GM18520 (cell line): ENCODE measurements at regions not wholly inside any gene's neighbourhood (a gene's known extent, or its start where the extent isn't known, plus 50 kb on each side); places are given as distances from the start of the nearest gene placed in this dataset.

Experiments used
- ATAC-seq: cut with Tn5 transposase; IDR thresholded peaks from one replicate; pipeline ENCODE4 v1.9.1; 2021; ENCODE audit not compliant: unreplicated experiment

GRCh38 chr7:46197785-46198540, 276.9 kb upstream of the IGFBP3 start:
- no peak for ATAC-seq

- ATAC-seq = no peak
These were observed 274.9 kb upstream of the IGFBP3 start for GRCh38 chr7:46195934-46196333.

- ATAC-seq = no peak
These were observed 271.2 kb upstream of the IGFBP3 start for GRCh38 chr7:46192271-46192670.

GRCh38 chr7:46191776-46192175, 270.7 kb upstream of the IGFBP3 start:
- ATAC-seq = no peak

- ATAC-seq = no peak
These were observed 270.2 kb upstream of the IGFBP3 start for GRCh38 chr7:46191296-46191695.

- no peak for ATAC-seq
These were observed 268.3 kb upstream of the IGFBP3 start for GRCh38 chr7:46189255-46189790.

GRCh38 chr7:46186131-46186530, 265.1 kb upstream of the IGFBP3 start:
- ATAC-seq = no peak

- no peak for ATAC-seq
These were observed 258.1 kb upstream of the IGFBP3 start for GRCh38 chr7:46179061-46179610.

GRCh38 chr7:46178661-46179060, 257.6 kb upstream of the IGFBP3 start:
- no peak for ATAC-seq

GRCh38 chr7:46177821-46178220, 256.7 kb upstream of the IGFBP3 start:
- no peak for ATAC-seq

GRCh38 chr7:46175221-46175620, 254.1 kb upstream of the IGFBP3 start:
- ATAC-seq = no peak

- ATAC-seq = no peak
These were observed 253.1 kb upstream of the IGFBP3 start for GRCh38 chr7:46174196-46174580.

- ATAC-seq = no peak
These were observed 252.6 kb upstream of the IGFBP3 start for GRCh38 chr7:46173476-46174195.

GRCh38 chr7:46170792-46171191, 249.7 kb upstream of the IGFBP3 start:
- ATAC-seq = no peak

- no peak for ATAC-seq
These were observed 248.9 kb upstream of the IGFBP3 start for GRCh38 chr7:46170021-46170420.

- ATAC-seq = no peak
These were observed 248.3 kb upstream of the IGFBP3 start for GRCh38 chr7:46169384-46169755.

- no peak for ATAC-seq
These were observed 247.8 kb upstream of the IGFBP3 start for GRCh38 chr7:46168671-46169383.

GRCh38 chr7:46168231-46168630, 247.2 kb upstream of the IGFBP3 start:
- no peak for ATAC-seq

GRCh38 chr7:46165276-46165675, 244.2 kb upstream of the IGFBP3 start:
- ATAC-seq = no peak

GRCh38 chr7:46164629-46165028, 243.6 kb upstream of the IGFBP3 start:
- no peak for ATAC-seq

GRCh38 chr7:46163246-46163645, 242.2 kb upstream of the IGFBP3 start:
- ATAC-seq = no peak
